ENCODE measurements at regions not wholly inside any gene's neighbourhood (a gene's known extent, or its start where the extent isn't known, plus 50 kb on each side); places are given as distances from the start of the nearest gene placed in this dataset.

DNA sequence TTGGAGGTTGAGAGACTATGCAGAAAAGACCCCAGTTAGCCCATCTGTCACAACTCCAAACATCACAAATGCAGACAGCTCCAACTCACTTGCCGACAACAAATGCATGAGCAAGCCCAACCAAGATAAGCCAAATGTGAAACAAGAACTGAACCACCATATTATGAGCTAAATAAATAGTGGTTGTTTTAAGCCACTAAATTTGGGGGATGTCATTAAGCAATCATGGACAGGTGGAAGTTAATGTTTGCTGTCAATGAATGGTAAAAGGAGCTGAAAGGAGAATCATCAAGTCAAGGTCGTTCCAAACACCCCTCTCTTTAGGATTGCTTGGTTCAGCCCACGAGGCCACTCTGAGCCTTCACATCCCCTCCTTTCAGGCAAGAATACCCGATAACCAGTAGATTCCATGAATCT is 71.2 kb upstream of the PLCB4 start:
- no peaks in the 10 kb centered on the region for H3K36me3 ChIP-seq (ENCODE audit: control insufficient read depth, insufficient read depth, low read length)
- H2BK5ac ChIP-seq (ENCODE audit: low read depth, low read length, poor library complexity, severe bottlenecking): no peak overlapping the region
- no peak overlapping the region for H3K27ac ChIP-seq (ENCODE audit: insufficient read depth, low read length)
- no peak overlapping the region for H2AK5ac ChIP-seq (ENCODE audit: low read depth, low read length)
- H4K20me1 ChIP-seq (ENCODE audit: insufficient read depth, low read length): no peaks in the 10 kb centered on the region; the same call in 1 of the 2 replicates
- TF ChIP-seq, protein P1, sequence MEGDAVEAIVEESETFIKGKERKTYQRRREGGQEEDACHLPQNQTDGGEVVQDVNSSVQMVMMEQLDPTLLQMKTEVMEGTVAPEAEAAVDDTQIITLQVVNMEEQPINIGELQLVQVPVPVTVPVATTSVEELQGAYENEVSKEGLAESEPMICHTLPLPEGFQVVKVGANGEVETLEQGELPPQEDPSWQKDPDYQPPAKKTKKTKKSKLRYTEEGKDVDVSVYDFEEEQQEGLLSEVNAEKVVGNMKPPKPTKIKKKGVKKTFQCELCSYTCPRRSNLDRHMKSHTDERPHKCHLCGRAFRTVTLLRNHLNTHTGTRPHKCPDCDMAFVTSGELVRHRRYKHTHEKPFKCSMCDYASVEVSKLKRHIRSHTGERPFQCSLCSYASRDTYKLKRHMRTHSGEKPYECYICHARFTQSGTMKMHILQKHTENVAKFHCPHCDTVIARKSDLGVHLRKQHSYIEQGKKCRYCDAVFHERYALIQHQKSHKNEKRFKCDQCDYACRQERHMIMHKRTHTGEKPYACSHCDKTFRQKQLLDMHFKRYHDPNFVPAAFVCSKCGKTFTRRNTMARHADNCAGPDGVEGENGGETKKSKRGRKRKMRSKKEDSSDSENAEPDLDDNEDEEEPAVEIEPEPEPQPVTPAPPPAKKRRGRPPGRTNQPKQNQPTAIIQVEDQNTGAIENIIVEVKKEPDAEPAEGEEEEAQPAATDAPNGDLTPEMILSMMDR (conservative IDR thresholded peaks at IDR 0.05; ENCODE audit: low read depth, low read length): no peak
- no peak for TF ChIP-seq RCOR1 (IDR thresholded peaks at IDR 0.05; ENCODE audit: insufficient replicate concordance, low read length)
- no peak for TF ChIP-seq MXI1 (IDR thresholded peaks at IDR 0.05; ENCODE audit: borderline replicate concordance, low read depth, low read length)
- TF ChIP-seq, protein P2, sequence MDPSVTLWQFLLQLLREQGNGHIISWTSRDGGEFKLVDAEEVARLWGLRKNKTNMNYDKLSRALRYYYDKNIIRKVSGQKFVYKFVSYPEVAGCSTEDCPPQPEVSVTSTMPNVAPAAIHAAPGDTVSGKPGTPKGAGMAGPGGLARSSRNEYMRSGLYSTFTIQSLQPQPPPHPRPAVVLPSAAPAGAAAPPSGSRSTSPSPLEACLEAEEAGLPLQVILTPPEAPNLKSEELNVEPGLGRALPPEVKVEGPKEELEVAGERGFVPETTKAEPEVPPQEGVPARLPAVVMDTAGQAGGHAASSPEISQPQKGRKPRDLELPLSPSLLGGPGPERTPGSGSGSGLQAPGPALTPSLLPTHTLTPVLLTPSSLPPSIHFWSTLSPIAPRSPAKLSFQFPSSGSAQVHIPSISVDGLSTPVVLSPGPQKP (IDR thresholded peaks at IDR 0.05; ENCODE audit: borderline replicate concordance, low read depth, low read length): no peak
- TF ChIP-seq, protein P3, sequence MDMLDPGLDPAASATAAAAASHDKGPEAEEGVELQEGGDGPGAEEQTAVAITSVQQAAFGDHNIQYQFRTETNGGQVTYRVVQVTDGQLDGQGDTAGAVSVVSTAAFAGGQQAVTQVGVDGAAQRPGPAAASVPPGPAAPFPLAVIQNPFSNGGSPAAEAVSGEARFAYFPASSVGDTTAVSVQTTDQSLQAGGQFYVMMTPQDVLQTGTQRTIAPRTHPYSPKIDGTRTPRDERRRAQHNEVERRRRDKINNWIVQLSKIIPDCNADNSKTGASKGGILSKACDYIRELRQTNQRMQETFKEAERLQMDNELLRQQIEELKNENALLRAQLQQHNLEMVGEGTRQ (IDR thresholded peaks at IDR 0.05; ENCODE audit: low read depth, low read length): no peak
- TF ChIP-seq SMC3 (IDR thresholded peaks at IDR 0.05; ENCODE audit: low read depth, low read length): no peak
- no peak for TF ChIP-seq POLR2A (IDR thresholded peaks at IDR 0.05; ENCODE audit: low read depth, low read length)
- TF ChIP-seq BHLHE40 (IDR thresholded peaks at IDR 0.05; ENCODE audit: low read depth, low read length): no peak
- TF ChIP-seq FOS (IDR thresholded peaks at IDR 0.05; ENCODE audit: low read depth, low read length): no peak
- no peak for TF ChIP-seq MAFK (IDR thresholded peaks at IDR 0.05; ENCODE audit: low read depth, low read length)
- TF ChIP-seq CHD1 (IDR thresholded peaks at IDR 0.05; ENCODE audit: low read depth, low read length): no peak
- TF ChIP-seq MAZ (IDR thresholded peaks at IDR 0.05; ENCODE audit: borderline replicate concordance, low read depth, low read length): no peak
- no peak for TF ChIP-seq RFX5 (IDR thresholded peaks at IDR 0.05; ENCODE audit: low read depth, low read length)
- TF ChIP-seq RAD21 (IDR thresholded peaks at IDR 0.05; ENCODE audit: low read length): no peak
- TF ChIP-seq CEBPB (IDR thresholded peaks at IDR 0.05; ENCODE audit: low read depth, low read length): no peak
- TF ChIP-seq NFE2L2 (IDR thresholded peaks at IDR 0.05; ENCODE audit: low read depth, low read length): no peak
- intact Hi-C loops (cut with micrococcal nuclease): no loop called here
- DNase-seq (no peak), ATAC-seq (ENCODE audit: low read depth) (no peak)
- 0 out of 2 replicates have a peak overlapping the region, but pooled peaks have one; percentile 16 for H3K14ac ChIP-seq (replicated peaks; ENCODE audit: low read depth, low read length)
- POLR2A ChIA-PET (ENCODE audit: unreplicated experiment): no interaction called here
- H3K9ac ChIP-seq (ENCODE audit: low read depth, low read length): no peak overlapping the region
- no peaks in the 10 kb centered on the region for H3K9me3 ChIP-seq (ENCODE audit: control insufficient read depth, insufficient read depth, low read length)
- H3K23ac ChIP-seq (ENCODE audit: low read depth, low read length): no peak overlapping the region
- no peaks in the 10 kb centered on the region for H3K9me1 ChIP-seq (ENCODE audit: insufficient read depth, low read length)
- no peaks in the 10 kb centered on the region for H3K79me1 ChIP-seq (ENCODE audit: low read depth in 1 of 2, low read length in 2 of 2)
- no peaks in the 10 kb centered on the region for H3K27me3 ChIP-seq (ENCODE audit: control insufficient read depth, insufficient read depth, low read length)
- H3K4me2 ChIP-seq (ENCODE audit: low read depth, low read length): no peak overlapping the region
- dilution Hi-C loops (cut with HindIII; ENCODE audit: low sequenced_read_pairs, unreplicated experiment): no loop called here
- H2AFZ ChIP-seq (replicated peaks; ENCODE audit: low read length, poor library complexity): no peak overlapping the region
- no peak overlapping the region for H4K91ac ChIP-seq (ENCODE audit: insufficient read depth, low read depth, low read length)
- H2BK15ac ChIP-seq (ENCODE audit: low read depth, low read length): no peak overlapping the region
- no peak overlapping the region for H2BK20ac ChIP-seq (ENCODE audit: low read depth, low read length)
- H2AK9ac ChIP-seq (replicated peaks; ENCODE audit: low read depth, low read length, poor library complexity): no peak overlapping the region
- H2BK120ac ChIP-seq (ENCODE audit: low read depth, low read length): no peak overlapping the region
- H4K5ac ChIP-seq (ENCODE audit: low read depth, low read length): no peak overlapping the region
- no TSS peak for BruUV-seq (replicated peaks)
- in situ Hi-C loops (cut with MboI; ENCODE audit: low sequenced_read_pairs): no loop called here
- 53% methylated on average over 2 of the region's 4 CpGs; no CpG with 5 or more reads in 1 of the 2 experiments for WGBS, 2 experiments (ENCODE audit: extremely low coverage in 2 of 2, insufficient read length in 1 of 2)
- no peak overlapping the region for H3K4ac ChIP-seq (ENCODE audit: low read depth, low read length)
- CTCF ChIA-PET: interaction anchor here (1.0 kb wide), 1 partner anchor 199 kb away, joined by 3 read pairs; no protein-coding TSS in a partner anchor
- H4K8ac ChIP-seq (ENCODE audit: low read depth in 2 of 2, low read length in 2 of 2): no peak overlapping the region
- no peak overlapping the region for H3K56ac ChIP-seq (ENCODE audit: extremely low read depth, insufficient read depth, low read length)
- H3K4me3 ChIP-seq (ENCODE audit: insufficient read depth, low read depth, low read length): no peak overlapping the region
- H3K18ac ChIP-seq (ENCODE audit: low read depth, low read length): no peak overlapping the region
- no peaks in the 10 kb centered on the region for H3K4me1 ChIP-seq (ENCODE audit: control insufficient read depth, insufficient read depth, low read length)

Data from IMR-90 (cell line).